Liver (tissue), 8 donors: ENCODE measurements at regions not wholly inside any gene's neighbourhood (a gene's known extent, or its start where the extent isn't known, plus 50 kb on each side); places are given as distances from the start of the nearest gene placed in this dataset.

ENCODE experiments used
- DNase-seq: peaks from one replicate; pipeline ENCODE4 v3.0.0-alpha.2; 2017; ENCODE audit warnings: low spot score
- H3K27ac ChIP-seq, 2 donors: one replicate each; pipeline ENCODE4 v1.7.0; 2013; ENCODE audit warnings: inconsistent platforms in 2 of 2, low read length in 2 of 2, control low read depth in 1 of 2, low read depth in 1 of 2, mild to moderate bottlenecking in 1 of 2
- H3K27me3 ChIP-seq, 4 donors: one replicate each; pipeline versions ENCODE4 v1.6.1 to v1.7.0; 2013; ENCODE audit warnings: low read length in 3 of 4, inconsistent platforms in 1 of 4, mild to moderate bottlenecking in 1 of 4, moderate library complexity in 1 of 4; ENCODE audit not compliant: control insufficient read depth in 4 of 4, insufficient read depth in 4 of 4
- H3K36me3 ChIP-seq, 4 donors: one replicate each; pipeline versions ENCODE4 v1.6.1 to v1.7.0; 2013; ENCODE audit warnings: low read length in 3 of 4, mild to moderate bottlenecking in 3 of 4, low read depth in 1 of 4, moderate library complexity in 1 of 4; ENCODE audit not compliant: control insufficient read depth in 4 of 4, insufficient read depth in 3 of 4
- H3K4me1 ChIP-seq, 4 donors: one replicate each; pipeline versions ENCODE4 v1.6.1 to v1.7.0; 2013; ENCODE audit warnings: low read length in 3 of 4, mild to moderate bottlenecking in 3 of 4, moderate library complexity in 1 of 4; ENCODE audit not compliant: control insufficient read depth in 4 of 4, insufficient read depth in 4 of 4
- H3K4me3 ChIP-seq, 3 donors: one replicate each; pipeline versions ENCODE4 v1.6.1 to v1.7.0; 2013; ENCODE audit warnings: low read length in 3 of 3, control low read depth in 1 of 3, low read depth in 1 of 3, mild to moderate bottlenecking in 1 of 3
- H3K9ac ChIP-seq, 2 donors: one replicate each; pipeline ENCODE4 v1.7.0; 2013; ENCODE audit warnings: low read length in 2 of 2, mild to moderate bottlenecking in 2 of 2, moderate library complexity in 2 of 2, control low read depth in 1 of 2, low read depth in 1 of 2
- H3K9me3 ChIP-seq, 4 donors: one replicate each; pipeline versions ENCODE4 v1.6.1 to v1.7.0; 2013; ENCODE audit warnings: low read length in 3 of 4; ENCODE audit not compliant: control insufficient read depth in 4 of 4
- EGR1 ChIP-seq, 2 donors: IDR thresholded peaks; 2 replicates each; pipeline ENCODE4 v1.6.1; 2016 to 2018; ENCODE audit warnings: antibody characterized with exemption in 2 of 2, low read depth in 2 of 2
- FOXA1 ChIP-seq: IDR thresholded peaks from 2 replicates; pipeline ENCODE4 v1.6.1; 2016; ENCODE audit warnings: antibody characterized with exemption
- FOXA2 ChIP-seq: IDR thresholded peaks from 2 replicates; pipeline ENCODE4 v1.6.1; 2016; ENCODE audit warnings: antibody characterized with exemption
- GABPA ChIP-seq, 2 donors: IDR thresholded peaks in 1 of 2; conservative IDR thresholded peaks in 1 of 2; 2 replicates each; pipeline ENCODE4 v1.6.1; 2016; ENCODE audit warnings: antibody characterized with exemption in 2 of 2, mild to moderate bottlenecking in 1 of 2, moderate library complexity in 1 of 2
- HNF4A ChIP-seq, 2 donors: conservative IDR thresholded peaks; 2 replicates each; pipeline ENCODE4 v1.6.1; 2016; ENCODE audit warnings: antibody characterized with exemption in 2 of 2, mild to moderate bottlenecking in 2 of 2
- HNF4G ChIP-seq: IDR thresholded peaks from 2 replicates; pipeline ENCODE4 v1.6.1; 2016; ENCODE audit warnings: antibody characterized with exemption
- JUND ChIP-seq, 2 donors: IDR thresholded peaks; 2 replicates each; pipeline ENCODE4 v1.6.1; 2016; ENCODE audit warnings: antibody characterized with exemption in 2 of 2
- MAX ChIP-seq: IDR thresholded peaks from 2 replicates; pipeline ENCODE4 v1.6.1; 2016; ENCODE audit warnings: antibody characterized with exemption
- NR2F2 ChIP-seq: IDR thresholded peaks from 2 replicates; pipeline ENCODE4 v1.6.1; 2016; ENCODE audit warnings: antibody characterized with exemption
- RAD21 ChIP-seq, 2 donors: IDR thresholded peaks; 2 replicates each; pipeline ENCODE4 v1.6.1; 2016; ENCODE audit warnings: antibody characterized with exemption in 2 of 2, mild to moderate bottlenecking in 2 of 2
- RXRA ChIP-seq, 2 donors: IDR thresholded peaks; 2 replicates each; pipeline ENCODE4 v1.6.1; 2017 to 2018; ENCODE audit warnings: antibody characterized with exemption in 2 of 2, mild to moderate bottlenecking in 1 of 2
- TAF1 ChIP-seq: conservative IDR thresholded peaks from 2 replicates; pipeline ENCODE4 v1.6.1; 2016; ENCODE audit warnings: antibody characterized with exemption, mild to moderate bottlenecking
- YY1 ChIP-seq: IDR thresholded peaks from 2 replicates; pipeline ENCODE4 v1.6.1; 2016; ENCODE audit warnings: antibody characterized with exemption, mild to moderate bottlenecking
- WGBS: extraction: QIAGEN DNeasy Blood & Tissue Kit; methylation state at CpG from one replicate; pipeline ENCODE4 v1.1.7; 2013; 5-methylcytosine and 5-hydroxymethylcytosine counted together
- TF ChIP-seq, protein P1 (sequence below): IDR thresholded peaks from 2 replicates; pipeline ENCODE4 v1.6.1; 2016; ENCODE audit warnings: antibody characterized with exemption
- TF ChIP-seq, protein P2 (sequence below): IDR thresholded peaks from 2 replicates; pipeline ENCODE4 v1.6.1; 2016; ENCODE audit warnings: antibody characterized with exemption
- TF ChIP-seq, protein P3 (sequence below): fragments of 150-350 bp; IDR thresholded peaks from 2 replicates; pipeline ENCODE4 v1.5.1; 2017; ENCODE audit warnings: improper control_type of control experiment, low read depth, low read length; ENCODE audit not compliant: missing input control
- donor health status: healthy.
- donor health status: healthy.
- donor health status: healthy.
- donor health status: healthy.
- donor health status: healthy.

DNA sequence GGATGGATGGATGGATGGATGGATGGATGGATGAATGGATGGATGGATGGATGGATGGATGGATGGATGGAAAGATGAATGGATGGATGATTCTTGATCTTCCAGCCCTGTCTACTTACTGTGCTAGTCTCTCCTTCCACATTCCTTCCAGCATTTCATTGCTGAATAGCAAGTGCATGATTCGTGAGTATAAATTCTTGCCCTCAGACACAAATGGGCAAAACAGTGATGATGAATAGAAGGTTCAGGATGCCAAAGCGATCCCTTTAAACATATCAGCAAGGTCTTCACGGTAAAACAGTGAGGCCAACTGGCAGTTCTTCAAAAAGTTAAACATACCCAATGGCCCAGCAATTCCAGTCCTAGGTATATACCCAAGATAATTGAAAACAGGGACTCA is 400.2 kb downstream of the MN1 start:
- Histone ChIP-seq H3K4me1 (no peaks in the 10 kb centered on the region), H3K27me3 (peaks cover 0 to 2% (median 0%) of the 10 kb centered on the region in 4 donors), H3K27ac (no peak overlapping the region), H3K36me3 (no peaks in the 10 kb centered on the region), H3K4me3 (no peak overlapping the region), H3K9ac (no peak overlapping the region), H3K9me3 (peaks cover 0 to 8% (median 5%) of the 10 kb centered on the region in 4 donors)
- TF ChIP-seq JUND (IDR thresholded peaks at IDR 0.05): no peak
- TF ChIP-seq RAD21 (IDR thresholded peaks at IDR 0.05): no peak
- TF ChIP-seq YY1: no peak
- no peak for TF ChIP-seq HNF4A (conservative IDR thresholded peaks at IDR 0.05)
- no peak for TF ChIP-seq FOXA1
- no peak for TF ChIP-seq RXRA (IDR thresholded peaks at IDR 0.05)
- no peak for TF ChIP-seq TAF1
- no peak for DNase-seq
- 76% methylated on average over 3 of the region's 3 CpGs for WGBS

DNA sequence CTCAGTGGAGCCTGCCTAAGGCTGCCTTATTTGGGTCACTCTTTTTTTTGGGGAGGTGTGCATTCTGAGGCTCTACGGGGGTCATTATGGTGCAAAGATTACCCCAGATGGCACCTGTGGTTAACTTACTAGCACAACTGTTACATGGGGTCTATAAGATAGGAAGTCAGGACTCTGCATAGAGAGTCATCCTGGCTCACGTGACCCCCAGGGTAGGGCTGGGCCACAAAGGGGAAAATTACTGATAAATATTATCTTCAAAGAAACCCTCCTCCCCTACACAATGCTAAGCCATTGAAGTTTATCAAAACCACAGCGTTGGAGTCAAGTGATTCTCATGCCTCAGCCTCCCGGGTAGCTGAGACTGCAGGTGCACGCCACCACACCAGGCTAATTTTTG is 397.1 kb downstream of the MN1 start:
- Histone ChIP-seq H3K4me1 (no peaks in the 10 kb centered on the region), H3K9ac (no peak overlapping the region), H3K4me3 (no peak overlapping the region), H3K9me3 (peaks cover 0 to 8% (median 5%) of the 10 kb centered on the region in 4 donors), H3K27ac (no peak overlapping the region), H3K27me3 (peaks cover 0 to 4% (median 0%) of the 10 kb centered on the region in 4 donors), H3K36me3 (no peaks in the 10 kb centered on the region)
- no peak for DNase-seq
- no peak for TF ChIP-seq YY1
- TF ChIP-seq, protein P1, sequence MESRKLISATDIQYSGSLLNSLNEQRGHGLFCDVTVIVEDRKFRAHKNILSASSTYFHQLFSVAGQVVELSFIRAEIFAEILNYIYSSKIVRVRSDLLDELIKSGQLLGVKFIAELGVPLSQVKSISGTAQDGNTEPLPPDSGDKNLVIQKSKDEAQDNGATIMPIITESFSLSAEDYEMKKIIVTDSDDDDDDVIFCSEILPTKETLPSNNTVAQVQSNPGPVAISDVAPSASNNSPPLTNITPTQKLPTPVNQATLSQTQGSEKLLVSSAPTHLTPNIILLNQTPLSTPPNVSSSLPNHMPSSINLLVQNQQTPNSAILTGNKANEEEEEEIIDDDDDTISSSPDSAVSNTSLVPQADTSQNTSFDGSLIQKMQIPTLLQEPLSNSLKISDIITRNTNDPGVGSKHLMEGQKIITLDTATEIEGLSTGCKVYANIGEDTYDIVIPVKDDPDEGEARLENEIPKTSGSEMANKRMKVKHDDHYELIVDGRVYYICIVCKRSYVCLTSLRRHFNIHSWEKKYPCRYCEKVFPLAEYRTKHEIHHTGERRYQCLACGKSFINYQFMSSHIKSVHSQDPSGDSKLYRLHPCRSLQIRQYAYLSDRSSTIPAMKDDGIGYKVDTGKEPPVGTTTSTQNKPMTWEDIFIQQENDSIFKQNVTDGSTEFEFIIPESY: no peak
- no peak for TF ChIP-seq MAX
- no peak for TF ChIP-seq HNF4A (conservative IDR thresholded peaks at IDR 0.05)
- TF ChIP-seq, protein P2, sequence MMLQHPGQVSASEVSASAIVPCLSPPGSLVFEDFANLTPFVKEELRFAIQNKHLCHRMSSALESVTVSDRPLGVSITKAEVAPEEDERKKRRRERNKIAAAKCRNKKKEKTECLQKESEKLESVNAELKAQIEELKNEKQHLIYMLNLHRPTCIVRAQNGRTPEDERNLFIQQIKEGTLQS: no peak
- TF ChIP-seq FOXA1: no peak
- no peak for TF ChIP-seq NR2F2
- TF ChIP-seq FOXA2: no peak
- TF ChIP-seq GABPA (IDR thresholded peaks at IDR 0.05 in 1 of 2, conservative IDR thresholded peaks at IDR 0.05 in 1 of 2): no peak
- no peak for TF ChIP-seq HNF4G
- no peak for TF ChIP-seq RXRA (IDR thresholded peaks at IDR 0.05)
- no peak for TF ChIP-seq TAF1
- no peak for TF ChIP-seq RAD21 (IDR thresholded peaks at IDR 0.05)
- 91% methylated on average over 5 of the region's 5 CpGs for WGBS

GRCh38 chr22:27405672-27406388 is 395.7 kb downstream of the MN1 start:
- no peak overlapping the region for H3K4me3 ChIP-seq
- WGBS: 55% methylated on average over 10 of the region's 10 CpGs

More at GRCh38 chr22:27405672-27406388, 395.7 kb downstream of the MN1 start:
- no peaks in the 10 kb centered on the region for H3K36me3 ChIP-seq
- H3K9ac ChIP-seq: no peak overlapping the region
- peaks cover 0 to 4% (median 0%) of the 10 kb centered on the region in 4 donors for H3K27me3 ChIP-seq
- H3K4me1 ChIP-seq: no peaks in the 10 kb centered on the region
- DNase-seq: peak; percentile 68
- H3K9me3 ChIP-seq: peaks cover 0 to 6% (median 5%) of the 10 kb centered on the region in 4 donors
- H3K27ac ChIP-seq: no peak overlapping the region
- TF ChIP-seq, protein P2: no peak
- TF ChIP-seq RAD21 (IDR thresholded peaks at IDR 0.05) (peak; percentile 94 to 98), MAX (no peak), EGR1 (IDR thresholded peaks at IDR 0.05; ENCODE audit: low read depth in 2 of 2) (no peak), JUND (IDR thresholded peaks at IDR 0.05) (no peak)
- TF ChIP-seq, protein P3, sequence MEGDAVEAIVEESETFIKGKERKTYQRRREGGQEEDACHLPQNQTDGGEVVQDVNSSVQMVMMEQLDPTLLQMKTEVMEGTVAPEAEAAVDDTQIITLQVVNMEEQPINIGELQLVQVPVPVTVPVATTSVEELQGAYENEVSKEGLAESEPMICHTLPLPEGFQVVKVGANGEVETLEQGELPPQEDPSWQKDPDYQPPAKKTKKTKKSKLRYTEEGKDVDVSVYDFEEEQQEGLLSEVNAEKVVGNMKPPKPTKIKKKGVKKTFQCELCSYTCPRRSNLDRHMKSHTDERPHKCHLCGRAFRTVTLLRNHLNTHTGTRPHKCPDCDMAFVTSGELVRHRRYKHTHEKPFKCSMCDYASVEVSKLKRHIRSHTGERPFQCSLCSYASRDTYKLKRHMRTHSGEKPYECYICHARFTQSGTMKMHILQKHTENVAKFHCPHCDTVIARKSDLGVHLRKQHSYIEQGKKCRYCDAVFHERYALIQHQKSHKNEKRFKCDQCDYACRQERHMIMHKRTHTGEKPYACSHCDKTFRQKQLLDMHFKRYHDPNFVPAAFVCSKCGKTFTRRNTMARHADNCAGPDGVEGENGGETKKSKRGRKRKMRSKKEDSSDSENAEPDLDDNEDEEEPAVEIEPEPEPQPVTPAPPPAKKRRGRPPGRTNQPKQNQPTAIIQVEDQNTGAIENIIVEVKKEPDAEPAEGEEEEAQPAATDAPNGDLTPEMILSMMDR: peak; percentile 81
- TF ChIP-seq, protein P1: no peak
